ENCODE measurements at regions not wholly inside any gene's neighbourhood (a gene's known extent, or its start where the extent isn't known, plus 50 kb on each side); places are given as distances from the start of the nearest gene placed in this dataset.
A peak's percentile ranks its signal among the peaks of the same experiment; 100 is the strongest.
"Not testable (repeated sequence)": the region's sequence is repeated elsewhere in the genome, so short reads cannot be mapped to it uniquely, and the experiment has no call there.

DNA sequence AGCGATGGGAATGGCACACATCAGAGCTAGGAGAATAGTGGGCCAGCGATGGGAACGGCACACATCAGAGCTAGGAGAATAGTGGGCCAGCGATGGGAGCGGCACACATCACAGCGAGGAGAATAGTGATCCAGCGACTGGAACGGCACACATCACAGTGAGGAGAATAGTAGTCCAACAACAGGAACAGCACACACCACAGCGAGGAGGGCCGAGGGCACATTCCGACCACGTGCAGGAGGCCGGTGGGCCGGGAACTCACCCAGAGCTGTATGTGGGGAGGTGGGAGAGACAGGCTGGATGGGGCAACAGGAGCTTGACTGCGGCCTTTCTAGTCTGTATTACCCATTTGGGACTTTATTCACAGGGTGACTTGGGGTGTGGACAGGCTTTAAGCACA lies 271.1 kb upstream of the IRX4 start:
- CTCF ChIA-PET, result no interaction called here
- Histone ChIP-seq H3K27me3 (ENCODE audit: low read length) (peaks cover 5% of the 10 kb centered on the region; the same call in 1 of the 2 replicates), H3K36me3 (ENCODE audit: low read depth, low read length) (no peaks in the 10 kb centered on the region), H3K9me2 (replicated peaks; ENCODE audit: low read length) (no peaks in the 10 kb centered on the region), H3K4me1 (ENCODE audit: insufficient read depth, low read length) (peaks cover 10% of the 10 kb centered on the region), H3K4me3 (ENCODE audit: low read length) (no peak overlapping the region), H3K27ac (ENCODE audit: low read length) (no peak overlapping the region), H3K79me2 (ENCODE audit: low read length) (no peaks in the 10 kb centered on the region), H3F3A (ENCODE audit: low read length, unreplicated experiment) (no peaks in the 10 kb centered on the region), H2AFZ (ENCODE audit: low read length) (no peak overlapping the region), H3K9ac (ENCODE audit: low read length) (no peak overlapping the region), H4K20me1 (ENCODE audit: low read length) (no peaks in the 10 kb centered on the region), H3K4me2 (ENCODE audit: low read length) (no peak overlapping the region), H3K9me3 (ENCODE audit: low read length) (no peaks in the 10 kb centered on the region)
- no TSS peak for BruUV-seq (replicated peaks)
- TF ChIP-seq, protein P1, sequence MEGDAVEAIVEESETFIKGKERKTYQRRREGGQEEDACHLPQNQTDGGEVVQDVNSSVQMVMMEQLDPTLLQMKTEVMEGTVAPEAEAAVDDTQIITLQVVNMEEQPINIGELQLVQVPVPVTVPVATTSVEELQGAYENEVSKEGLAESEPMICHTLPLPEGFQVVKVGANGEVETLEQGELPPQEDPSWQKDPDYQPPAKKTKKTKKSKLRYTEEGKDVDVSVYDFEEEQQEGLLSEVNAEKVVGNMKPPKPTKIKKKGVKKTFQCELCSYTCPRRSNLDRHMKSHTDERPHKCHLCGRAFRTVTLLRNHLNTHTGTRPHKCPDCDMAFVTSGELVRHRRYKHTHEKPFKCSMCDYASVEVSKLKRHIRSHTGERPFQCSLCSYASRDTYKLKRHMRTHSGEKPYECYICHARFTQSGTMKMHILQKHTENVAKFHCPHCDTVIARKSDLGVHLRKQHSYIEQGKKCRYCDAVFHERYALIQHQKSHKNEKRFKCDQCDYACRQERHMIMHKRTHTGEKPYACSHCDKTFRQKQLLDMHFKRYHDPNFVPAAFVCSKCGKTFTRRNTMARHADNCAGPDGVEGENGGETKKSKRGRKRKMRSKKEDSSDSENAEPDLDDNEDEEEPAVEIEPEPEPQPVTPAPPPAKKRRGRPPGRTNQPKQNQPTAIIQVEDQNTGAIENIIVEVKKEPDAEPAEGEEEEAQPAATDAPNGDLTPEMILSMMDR (conservative IDR thresholded peaks at IDR 0.05; ENCODE audit: low read depth, low read length), result no peak
- TF ChIP-seq EZH2 (IDR thresholded peaks at IDR 0.05; ENCODE audit: low read length, unreplicated experiment) (no peak), EZH2phosphoT487 (IDR thresholded peaks at IDR 0.05; ENCODE audit: borderline replicate concordance, low read length) (no peak)
- POLR2A ChIA-PET (ENCODE audit: unreplicated experiment), result no interaction called here
- DNase-seq (no peak), ATAC-seq (no peak)
- intact Hi-C loops (cut with micrococcal nuclease), result loop anchor here (10.0 kb wide), 1 partner anchor 389 kb away; no protein-coding TSS in a partner anchor

DNA sequence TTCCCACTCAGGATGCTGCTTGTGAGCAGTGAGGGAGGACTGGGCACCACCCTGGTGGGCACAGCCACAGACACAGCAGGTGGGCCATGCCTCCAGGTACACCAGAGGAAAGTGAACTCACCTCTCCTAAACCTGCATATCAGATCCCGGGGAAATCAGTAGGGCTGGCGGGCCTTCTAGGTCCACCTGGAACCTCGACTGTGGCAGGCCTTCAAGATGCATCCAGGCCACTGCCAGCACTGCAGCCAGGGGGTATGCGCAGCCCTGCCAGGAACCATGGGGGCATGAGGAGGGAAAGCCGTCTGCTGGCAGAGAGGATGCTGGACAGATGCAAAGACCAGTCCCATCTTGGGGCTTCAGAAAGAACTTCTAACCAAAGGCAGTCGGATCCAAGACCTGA lies 270.6 kb upstream of the IRX4 start:
- Histone ChIP-seq H3K9ac (ENCODE audit: low read length) (no peak overlapping the region), H3K27ac (ENCODE audit: low read length) (no peak overlapping the region), H3K9me2 (replicated peaks; ENCODE audit: low read length) (no peaks in the 10 kb centered on the region), H2AFZ (ENCODE audit: low read length) (no peak overlapping the region), H4K20me1 (ENCODE audit: low read length) (no peaks in the 10 kb centered on the region), H3F3A (ENCODE audit: low read length, unreplicated experiment) (no peaks in the 10 kb centered on the region), H3K36me3 (ENCODE audit: low read depth, low read length) (no peaks in the 10 kb centered on the region), H3K27me3 (ENCODE audit: low read length) (peaks cover 5% of the 10 kb centered on the region; the same call in 1 of the 2 replicates), H3K4me2 (ENCODE audit: low read length) (no peak overlapping the region), H3K4me3 (ENCODE audit: low read length) (no peak overlapping the region), H3K79me2 (ENCODE audit: low read length) (no peaks in the 10 kb centered on the region), H3K9me3 (ENCODE audit: low read length) (no peaks in the 10 kb centered on the region), H3K4me1 (ENCODE audit: insufficient read depth, low read length) (peaks cover 14% of the 10 kb centered on the region)
- no peak for ATAC-seq
- intact Hi-C loops (cut with micrococcal nuclease), result loop anchor here (10.0 kb wide), 1 partner anchor 389 kb away; no protein-coding TSS in a partner anchor
- TF ChIP-seq, protein P1 (conservative IDR thresholded peaks at IDR 0.05; ENCODE audit: low read depth, low read length), result no peak
- TF ChIP-seq EZH2phosphoT487 (IDR thresholded peaks at IDR 0.05; ENCODE audit: borderline replicate concordance, low read length), result no peak
- no peak for TF ChIP-seq EZH2 (IDR thresholded peaks at IDR 0.05; ENCODE audit: low read length, unreplicated experiment)
- ChIA-PET POLR2A (ENCODE audit: unreplicated experiment) (no interaction called here), CTCF (no interaction called here)
- no TSS peak for BruUV-seq (replicated peaks)
- DNase-seq, result no peak

DNA sequence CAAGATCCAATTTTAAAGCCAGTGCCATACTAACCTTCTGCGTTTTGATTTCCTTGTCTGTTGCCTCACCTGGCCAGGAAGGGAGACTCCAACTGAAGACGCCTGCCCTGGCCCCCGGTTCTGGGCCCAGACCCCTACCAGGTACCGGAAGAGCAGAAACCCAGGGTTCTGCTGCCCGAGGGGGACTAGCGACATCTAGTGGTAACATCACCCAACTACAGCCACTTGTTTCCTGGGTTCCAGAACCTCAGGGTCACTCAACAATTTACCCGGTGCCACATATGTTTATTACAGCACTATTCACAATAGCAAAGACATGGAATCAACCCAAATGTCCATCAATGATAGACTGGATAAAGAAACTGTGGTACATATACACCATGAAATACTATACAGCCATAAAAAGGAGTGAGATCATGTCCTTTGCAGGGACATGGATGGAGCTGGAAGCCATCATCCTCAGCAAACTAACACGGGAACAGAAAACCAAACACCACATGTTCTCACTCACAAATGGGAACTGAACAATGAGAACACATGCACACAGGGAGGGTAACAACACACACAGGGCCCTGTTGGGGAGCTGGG lies 268.7 kb upstream of the IRX4 start:
- H3K9me2 ChIP-seq (replicated peaks; ENCODE audit: low read length); H3K27me3 ChIP-seq (ENCODE audit: low read length); H3K9ac ChIP-seq (ENCODE audit: low read length); BruUV-seq (replicated peaks); H4K20me1 ChIP-seq (ENCODE audit: low read length); ATAC-seq; H3K4me3 ChIP-seq (ENCODE audit: low read length); H3K4me2 ChIP-seq (ENCODE audit: low read length); H3K9me3 ChIP-seq (ENCODE audit: low read length); H2AFZ ChIP-seq (ENCODE audit: low read length); H3F3A ChIP-seq (ENCODE audit: low read length, unreplicated experiment); POLR2A ChIA-PET (ENCODE audit: unreplicated experiment); H3K79me2 ChIP-seq (ENCODE audit: low read length); CTCF ChIA-PET; H3K36me3 ChIP-seq (ENCODE audit: low read depth, low read length); H3K27ac ChIP-seq (ENCODE audit: low read length): not testable (repeated sequence)
- DNase-seq, result peak; percentile 44
- TF ChIP-seq, protein P1 (conservative IDR thresholded peaks at IDR 0.05; ENCODE audit: low read depth, low read length), result peak; percentile 78
- H3K4me1 ChIP-seq (ENCODE audit: insufficient read depth, low read length), result peaks cover 14% of the 10 kb centered on the region
- intact Hi-C loops (cut with micrococcal nuclease), result loop anchor here (10.0 kb wide), 1 partner anchor 387 kb away; no protein-coding TSS in a partner anchor
